ENCODE measurements at regions not wholly inside any gene's neighbourhood (a gene's known extent, or its start where the extent isn't known, plus 50 kb on each side); places are given as distances from the start of the nearest gene placed in this dataset.

DNA sequence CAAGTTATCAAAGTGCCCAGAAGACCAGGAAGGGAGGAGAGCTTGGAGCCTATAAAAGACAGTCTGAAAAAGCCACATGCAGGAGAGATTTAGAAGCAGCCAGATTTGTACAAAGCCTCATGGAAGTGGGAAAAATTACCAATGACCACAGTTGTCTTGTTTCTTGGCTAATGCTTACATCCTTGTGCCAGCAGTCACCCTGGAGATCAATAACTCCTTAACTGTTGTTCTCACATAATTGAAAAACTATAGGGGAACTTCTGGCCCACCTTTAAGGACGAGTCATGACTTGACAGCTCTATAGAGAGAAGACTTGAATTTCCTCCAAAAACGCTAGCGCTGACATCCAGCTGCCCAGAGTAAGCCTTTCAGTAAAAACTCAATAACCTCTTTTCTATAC, 313.1 kb downstream of the GALC start:
- TF ChIP-seq, protein P1, sequence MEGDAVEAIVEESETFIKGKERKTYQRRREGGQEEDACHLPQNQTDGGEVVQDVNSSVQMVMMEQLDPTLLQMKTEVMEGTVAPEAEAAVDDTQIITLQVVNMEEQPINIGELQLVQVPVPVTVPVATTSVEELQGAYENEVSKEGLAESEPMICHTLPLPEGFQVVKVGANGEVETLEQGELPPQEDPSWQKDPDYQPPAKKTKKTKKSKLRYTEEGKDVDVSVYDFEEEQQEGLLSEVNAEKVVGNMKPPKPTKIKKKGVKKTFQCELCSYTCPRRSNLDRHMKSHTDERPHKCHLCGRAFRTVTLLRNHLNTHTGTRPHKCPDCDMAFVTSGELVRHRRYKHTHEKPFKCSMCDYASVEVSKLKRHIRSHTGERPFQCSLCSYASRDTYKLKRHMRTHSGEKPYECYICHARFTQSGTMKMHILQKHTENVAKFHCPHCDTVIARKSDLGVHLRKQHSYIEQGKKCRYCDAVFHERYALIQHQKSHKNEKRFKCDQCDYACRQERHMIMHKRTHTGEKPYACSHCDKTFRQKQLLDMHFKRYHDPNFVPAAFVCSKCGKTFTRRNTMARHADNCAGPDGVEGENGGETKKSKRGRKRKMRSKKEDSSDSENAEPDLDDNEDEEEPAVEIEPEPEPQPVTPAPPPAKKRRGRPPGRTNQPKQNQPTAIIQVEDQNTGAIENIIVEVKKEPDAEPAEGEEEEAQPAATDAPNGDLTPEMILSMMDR (conservative IDR thresholded peaks at IDR 0.05; ENCODE audit: low read depth in 2 of 2), result no peak
- TF ChIP-seq POLR2AphosphoS5 (IDR thresholded peaks at IDR 0.05; ENCODE audit: low read depth) (no peak), CREB1 (CRISPR knock-in tag; IDR thresholded peaks at IDR 0.05; ENCODE audit: low read depth) (no peak), EZH2 (IDR thresholded peaks at IDR 0.05; ENCODE audit: low read depth, unreplicated experiment) (no peak), EZH2phosphoT487 (IDR thresholded peaks at IDR 0.05; ENCODE audit: unreplicated experiment) (no peak), JUNB (IDR thresholded peaks at IDR 0.05; ENCODE audit: unreplicated experiment) (no peak), ZNF114 (CRISPR knock-in tag; IDR thresholded peaks at IDR 0.05) (no peak), NANOG (IDR thresholded peaks at IDR 0.05; ENCODE audit: borderline replicate concordance) (no peak), STAT1 (IDR thresholded peaks at IDR 0.05; ENCODE audit: unreplicated experiment) (no peak)
- TF ChIP-seq, protein P2, sequence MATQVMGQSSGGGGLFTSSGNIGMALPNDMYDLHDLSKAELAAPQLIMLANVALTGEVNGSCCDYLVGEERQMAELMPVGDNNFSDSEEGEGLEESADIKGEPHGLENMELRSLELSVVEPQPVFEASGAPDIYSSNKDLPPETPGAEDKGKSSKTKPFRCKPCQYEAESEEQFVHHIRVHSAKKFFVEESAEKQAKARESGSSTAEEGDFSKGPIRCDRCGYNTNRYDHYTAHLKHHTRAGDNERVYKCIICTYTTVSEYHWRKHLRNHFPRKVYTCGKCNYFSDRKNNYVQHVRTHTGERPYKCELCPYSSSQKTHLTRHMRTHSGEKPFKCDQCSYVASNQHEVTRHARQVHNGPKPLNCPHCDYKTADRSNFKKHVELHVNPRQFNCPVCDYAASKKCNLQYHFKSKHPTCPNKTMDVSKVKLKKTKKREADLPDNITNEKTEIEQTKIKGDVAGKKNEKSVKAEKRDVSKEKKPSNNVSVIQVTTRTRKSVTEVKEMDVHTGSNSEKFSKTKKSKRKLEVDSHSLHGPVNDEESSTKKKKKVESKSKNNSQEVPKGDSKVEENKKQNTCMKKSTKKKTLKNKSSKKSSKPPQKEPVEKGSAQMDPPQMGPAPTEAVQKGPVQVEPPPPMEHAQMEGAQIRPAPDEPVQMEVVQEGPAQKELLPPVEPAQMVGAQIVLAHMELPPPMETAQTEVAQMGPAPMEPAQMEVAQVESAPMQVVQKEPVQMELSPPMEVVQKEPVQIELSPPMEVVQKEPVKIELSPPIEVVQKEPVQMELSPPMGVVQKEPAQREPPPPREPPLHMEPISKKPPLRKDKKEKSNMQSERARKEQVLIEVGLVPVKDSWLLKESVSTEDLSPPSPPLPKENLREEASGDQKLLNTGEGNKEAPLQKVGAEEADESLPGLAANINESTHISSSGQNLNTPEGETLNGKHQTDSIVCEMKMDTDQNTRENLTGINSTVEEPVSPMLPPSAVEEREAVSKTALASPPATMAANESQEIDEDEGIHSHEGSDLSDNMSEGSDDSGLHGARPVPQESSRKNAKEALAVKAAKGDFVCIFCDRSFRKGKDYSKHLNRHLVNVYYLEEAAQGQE (IDR thresholded peaks at IDR 0.05; ENCODE audit: unreplicated experiment), result no peak
- TF ChIP-seq, protein P3, sequence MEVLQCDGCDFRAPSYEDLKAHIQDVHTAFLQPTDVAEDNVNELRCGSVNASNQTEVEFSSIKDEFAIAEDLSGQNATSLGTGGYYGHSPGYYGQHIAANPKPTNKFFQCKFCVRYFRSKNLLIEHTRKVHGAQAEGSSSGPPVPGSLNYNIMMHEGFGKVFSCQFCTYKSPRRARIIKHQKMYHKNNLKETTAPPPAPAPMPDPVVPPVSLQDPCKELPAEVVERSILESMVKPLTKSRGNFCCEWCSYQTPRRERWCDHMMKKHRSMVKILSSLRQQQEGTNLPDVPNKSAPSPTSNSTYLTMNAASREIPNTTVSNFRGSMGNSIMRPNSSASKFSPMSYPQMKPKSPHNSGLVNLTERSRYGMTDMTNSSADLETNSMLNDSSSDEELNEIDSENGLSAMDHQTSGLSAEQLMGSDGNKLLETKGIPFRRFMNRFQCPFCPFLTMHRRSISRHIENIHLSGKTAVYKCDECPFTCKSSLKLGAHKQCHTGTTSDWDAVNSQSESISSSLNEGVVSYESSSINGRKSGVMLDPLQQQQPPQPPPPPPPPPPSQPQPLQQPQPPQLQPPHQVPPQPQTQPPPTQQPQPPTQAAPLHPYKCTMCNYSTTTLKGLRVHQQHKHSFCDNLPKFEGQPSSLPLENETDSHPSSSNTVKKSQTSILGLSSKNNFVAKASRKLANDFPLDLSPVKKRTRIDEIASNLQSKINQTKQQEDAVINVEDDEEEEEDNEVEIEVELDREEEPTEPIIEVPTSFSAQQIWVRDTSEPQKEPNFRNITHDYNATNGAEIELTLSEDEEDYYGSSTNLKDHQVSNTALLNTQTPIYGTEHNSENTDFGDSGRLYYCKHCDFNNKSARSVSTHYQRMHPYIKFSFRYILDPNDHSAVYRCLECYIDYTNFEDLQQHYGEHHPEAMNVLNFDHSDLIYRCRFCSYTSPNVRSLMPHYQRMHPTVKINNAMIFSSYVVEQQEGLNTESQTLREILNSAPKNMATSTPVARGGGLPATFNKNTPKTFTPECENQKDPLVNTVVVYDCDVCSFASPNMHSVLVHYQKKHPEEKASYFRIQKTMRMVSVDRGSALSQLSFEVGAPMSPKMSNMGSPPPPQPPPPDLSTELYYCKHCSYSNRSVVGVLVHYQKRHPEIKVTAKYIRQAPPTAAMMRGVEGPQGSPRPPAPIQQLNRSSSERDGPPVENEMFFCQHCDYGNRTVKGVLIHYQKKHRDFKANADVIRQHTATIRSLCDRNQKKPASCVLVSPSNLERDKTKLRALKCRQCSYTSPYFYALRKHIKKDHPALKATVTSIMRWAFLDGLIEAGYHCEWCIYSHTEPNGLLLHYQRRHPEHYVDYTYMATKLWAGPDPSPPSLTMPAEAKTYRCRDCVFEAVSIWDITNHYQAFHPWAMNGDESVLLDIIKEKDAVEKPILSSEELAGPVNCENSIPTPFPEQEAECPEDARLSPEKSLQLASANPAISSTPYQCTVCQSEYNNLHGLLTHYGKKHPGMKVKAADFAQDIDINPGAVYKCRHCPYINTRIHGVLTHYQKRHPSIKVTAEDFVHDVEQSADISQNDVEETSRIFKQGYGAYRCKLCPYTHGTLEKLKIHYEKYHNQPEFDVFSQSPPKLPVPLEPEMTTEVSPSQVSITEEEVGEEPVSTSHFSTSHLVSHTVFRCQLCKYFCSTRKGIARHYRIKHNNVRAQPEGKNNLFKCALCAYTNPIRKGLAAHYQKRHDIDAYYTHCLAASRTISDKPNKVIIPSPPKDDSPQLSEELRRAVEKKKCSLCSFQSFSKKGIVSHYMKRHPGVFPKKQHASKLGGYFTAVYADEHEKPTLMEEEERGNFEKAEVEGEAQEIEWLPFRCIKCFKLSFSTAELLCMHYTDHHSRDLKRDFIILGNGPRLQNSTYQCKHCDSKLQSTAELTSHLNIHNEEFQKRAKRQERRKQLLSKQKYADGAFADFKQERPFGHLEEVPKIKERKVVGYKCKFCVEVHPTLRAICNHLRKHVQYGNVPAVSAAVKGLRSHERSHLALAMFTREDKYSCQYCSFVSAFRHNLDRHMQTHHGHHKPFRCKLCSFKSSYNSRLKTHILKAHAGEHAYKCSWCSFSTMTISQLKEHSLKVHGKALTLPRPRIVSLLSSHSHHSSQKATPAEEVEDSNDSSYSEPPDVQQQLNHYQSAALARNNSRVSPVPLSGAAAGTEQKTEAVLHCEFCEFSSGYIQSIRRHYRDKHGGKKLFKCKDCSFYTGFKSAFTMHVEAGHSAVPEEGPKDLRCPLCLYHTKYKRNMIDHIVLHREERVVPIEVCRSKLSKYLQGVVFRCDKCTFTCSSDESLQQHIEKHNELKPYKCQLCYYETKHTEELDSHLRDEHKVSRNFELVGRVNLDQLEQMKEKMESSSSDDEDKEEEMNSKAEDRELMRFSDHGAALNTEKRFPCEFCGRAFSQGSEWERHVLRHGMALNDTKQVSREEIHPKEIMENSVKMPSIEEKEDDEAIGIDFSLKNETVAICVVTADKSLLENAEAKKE (CRISPR knock-in tag; IDR thresholded peaks at IDR 0.05), result no peak
- TF ChIP-seq, protein P4, sequence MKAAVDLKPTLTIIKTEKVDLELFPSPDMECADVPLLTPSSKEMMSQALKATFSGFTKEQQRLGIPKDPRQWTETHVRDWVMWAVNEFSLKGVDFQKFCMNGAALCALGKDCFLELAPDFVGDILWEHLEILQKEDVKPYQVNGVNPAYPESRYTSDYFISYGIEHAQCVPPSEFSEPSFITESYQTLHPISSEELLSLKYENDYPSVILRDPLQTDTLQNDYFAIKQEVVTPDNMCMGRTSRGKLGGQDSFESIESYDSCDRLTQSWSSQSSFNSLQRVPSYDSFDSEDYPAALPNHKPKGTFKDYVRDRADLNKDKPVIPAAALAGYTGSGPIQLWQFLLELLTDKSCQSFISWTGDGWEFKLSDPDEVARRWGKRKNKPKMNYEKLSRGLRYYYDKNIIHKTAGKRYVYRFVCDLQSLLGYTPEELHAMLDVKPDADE (IDR thresholded peaks at IDR 0.05), result no peak

All from GM23338 (cell line).